ENCODE measurements at regions not wholly inside any gene's neighbourhood (a gene's known extent, or its start where the extent isn't known, plus 50 kb on each side); places are given as distances from the start of the nearest gene placed in this dataset.

DNA sequence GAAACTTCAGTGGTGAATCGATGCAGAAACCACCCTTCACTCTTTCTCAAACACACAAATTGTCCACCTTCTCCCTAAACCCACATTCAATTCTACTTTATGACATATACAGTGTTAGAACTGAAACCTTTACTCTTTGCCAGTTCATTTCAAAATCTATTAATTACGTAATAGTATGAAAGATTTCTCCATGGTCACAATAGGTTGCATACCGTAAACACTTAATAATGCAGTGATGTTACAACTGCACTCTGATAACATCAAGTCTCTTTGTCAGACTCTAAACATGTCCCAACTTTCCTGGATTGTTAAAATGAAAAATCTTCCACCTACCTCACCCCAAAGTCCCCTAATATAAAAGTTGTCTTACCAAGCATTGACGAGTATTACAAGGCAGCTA, 111.8 kb upstream of the PROK2 start:
- Histone ChIP-seq H3K27ac (ENCODE audit: low read depth) (no peak overlapping the region), H3K36me3 (ENCODE audit: insufficient read depth) (no peaks in the 10 kb centered on the region), H4K20me1 (replicated peaks; ENCODE audit: insufficient read depth) (no peaks in the 10 kb centered on the region), H3K9me2 (ENCODE audit: insufficient read depth) (0 out of 2 replicates have a peak, but pooled peaks cover 6% of the 10 kb centered on the region), H3K79me2 (replicated peaks; ENCODE audit: insufficient read depth) (no peaks in the 10 kb centered on the region), H2AFZ (no peak overlapping the region), H3K27me3 (ENCODE audit: insufficient read depth) (no peaks in the 10 kb centered on the region), H3K4me1 (ENCODE audit: insufficient read depth) (peaks cover 19% of the 10 kb centered on the region), H3K4me2 (no peak overlapping the region), H3K4me3 (no peak overlapping the region), H3F3A (replicated peaks; ENCODE audit: low read depth) (no peaks in the 10 kb centered on the region)
- Mint-ChIP-seq H3K27me3 (ENCODE audit: insufficient read depth, low read depth, poor library complexity) (peaks cover 2% of the 10 kb centered on the region), H3K27ac (no peak overlapping the region), H3K4me3 (no peak overlapping the region), H3K9me3 (no peaks in the 10 kb centered on the region; the same call in 2 of the 3 replicates), H3K4me1 (peaks cover 20% of the 10 kb centered on the region), H3K36me3 (ENCODE audit: low read depth) (no peaks in the 10 kb centered on the region)
- TF ChIP-seq JUNB (IDR thresholded peaks at IDR 0.05; ENCODE audit: unreplicated experiment) = no peak
- TF ChIP-seq STAT1 (IDR thresholded peaks at IDR 0.05; ENCODE audit: unreplicated experiment) = no peak
- TF ChIP-seq, protein P1, sequence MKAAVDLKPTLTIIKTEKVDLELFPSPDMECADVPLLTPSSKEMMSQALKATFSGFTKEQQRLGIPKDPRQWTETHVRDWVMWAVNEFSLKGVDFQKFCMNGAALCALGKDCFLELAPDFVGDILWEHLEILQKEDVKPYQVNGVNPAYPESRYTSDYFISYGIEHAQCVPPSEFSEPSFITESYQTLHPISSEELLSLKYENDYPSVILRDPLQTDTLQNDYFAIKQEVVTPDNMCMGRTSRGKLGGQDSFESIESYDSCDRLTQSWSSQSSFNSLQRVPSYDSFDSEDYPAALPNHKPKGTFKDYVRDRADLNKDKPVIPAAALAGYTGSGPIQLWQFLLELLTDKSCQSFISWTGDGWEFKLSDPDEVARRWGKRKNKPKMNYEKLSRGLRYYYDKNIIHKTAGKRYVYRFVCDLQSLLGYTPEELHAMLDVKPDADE (IDR thresholded peaks at IDR 0.05) = no peak
- TF ChIP-seq ZNF114 (CRISPR knock-in tag; IDR thresholded peaks at IDR 0.05) = no peak
- TF ChIP-seq REST (IDR thresholded peaks at IDR 0.05; ENCODE audit: unreplicated experiment) = no peak
- TF ChIP-seq, protein P2, sequence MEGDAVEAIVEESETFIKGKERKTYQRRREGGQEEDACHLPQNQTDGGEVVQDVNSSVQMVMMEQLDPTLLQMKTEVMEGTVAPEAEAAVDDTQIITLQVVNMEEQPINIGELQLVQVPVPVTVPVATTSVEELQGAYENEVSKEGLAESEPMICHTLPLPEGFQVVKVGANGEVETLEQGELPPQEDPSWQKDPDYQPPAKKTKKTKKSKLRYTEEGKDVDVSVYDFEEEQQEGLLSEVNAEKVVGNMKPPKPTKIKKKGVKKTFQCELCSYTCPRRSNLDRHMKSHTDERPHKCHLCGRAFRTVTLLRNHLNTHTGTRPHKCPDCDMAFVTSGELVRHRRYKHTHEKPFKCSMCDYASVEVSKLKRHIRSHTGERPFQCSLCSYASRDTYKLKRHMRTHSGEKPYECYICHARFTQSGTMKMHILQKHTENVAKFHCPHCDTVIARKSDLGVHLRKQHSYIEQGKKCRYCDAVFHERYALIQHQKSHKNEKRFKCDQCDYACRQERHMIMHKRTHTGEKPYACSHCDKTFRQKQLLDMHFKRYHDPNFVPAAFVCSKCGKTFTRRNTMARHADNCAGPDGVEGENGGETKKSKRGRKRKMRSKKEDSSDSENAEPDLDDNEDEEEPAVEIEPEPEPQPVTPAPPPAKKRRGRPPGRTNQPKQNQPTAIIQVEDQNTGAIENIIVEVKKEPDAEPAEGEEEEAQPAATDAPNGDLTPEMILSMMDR (conservative IDR thresholded peaks at IDR 0.05; ENCODE audit: low read depth in 2 of 2) = no peak
- no peak for TF ChIP-seq CREB1 (CRISPR knock-in tag; IDR thresholded peaks at IDR 0.05; ENCODE audit: low read depth)
- no peak for TF ChIP-seq EZH2 (IDR thresholded peaks at IDR 0.05; ENCODE audit: low read depth, unreplicated experiment)
- TF ChIP-seq EZH2phosphoT487 (IDR thresholded peaks at IDR 0.05; ENCODE audit: unreplicated experiment) = no peak
- TF ChIP-seq NANOG (IDR thresholded peaks at IDR 0.05; ENCODE audit: borderline replicate concordance) = no peak
- TF ChIP-seq, protein P3, sequence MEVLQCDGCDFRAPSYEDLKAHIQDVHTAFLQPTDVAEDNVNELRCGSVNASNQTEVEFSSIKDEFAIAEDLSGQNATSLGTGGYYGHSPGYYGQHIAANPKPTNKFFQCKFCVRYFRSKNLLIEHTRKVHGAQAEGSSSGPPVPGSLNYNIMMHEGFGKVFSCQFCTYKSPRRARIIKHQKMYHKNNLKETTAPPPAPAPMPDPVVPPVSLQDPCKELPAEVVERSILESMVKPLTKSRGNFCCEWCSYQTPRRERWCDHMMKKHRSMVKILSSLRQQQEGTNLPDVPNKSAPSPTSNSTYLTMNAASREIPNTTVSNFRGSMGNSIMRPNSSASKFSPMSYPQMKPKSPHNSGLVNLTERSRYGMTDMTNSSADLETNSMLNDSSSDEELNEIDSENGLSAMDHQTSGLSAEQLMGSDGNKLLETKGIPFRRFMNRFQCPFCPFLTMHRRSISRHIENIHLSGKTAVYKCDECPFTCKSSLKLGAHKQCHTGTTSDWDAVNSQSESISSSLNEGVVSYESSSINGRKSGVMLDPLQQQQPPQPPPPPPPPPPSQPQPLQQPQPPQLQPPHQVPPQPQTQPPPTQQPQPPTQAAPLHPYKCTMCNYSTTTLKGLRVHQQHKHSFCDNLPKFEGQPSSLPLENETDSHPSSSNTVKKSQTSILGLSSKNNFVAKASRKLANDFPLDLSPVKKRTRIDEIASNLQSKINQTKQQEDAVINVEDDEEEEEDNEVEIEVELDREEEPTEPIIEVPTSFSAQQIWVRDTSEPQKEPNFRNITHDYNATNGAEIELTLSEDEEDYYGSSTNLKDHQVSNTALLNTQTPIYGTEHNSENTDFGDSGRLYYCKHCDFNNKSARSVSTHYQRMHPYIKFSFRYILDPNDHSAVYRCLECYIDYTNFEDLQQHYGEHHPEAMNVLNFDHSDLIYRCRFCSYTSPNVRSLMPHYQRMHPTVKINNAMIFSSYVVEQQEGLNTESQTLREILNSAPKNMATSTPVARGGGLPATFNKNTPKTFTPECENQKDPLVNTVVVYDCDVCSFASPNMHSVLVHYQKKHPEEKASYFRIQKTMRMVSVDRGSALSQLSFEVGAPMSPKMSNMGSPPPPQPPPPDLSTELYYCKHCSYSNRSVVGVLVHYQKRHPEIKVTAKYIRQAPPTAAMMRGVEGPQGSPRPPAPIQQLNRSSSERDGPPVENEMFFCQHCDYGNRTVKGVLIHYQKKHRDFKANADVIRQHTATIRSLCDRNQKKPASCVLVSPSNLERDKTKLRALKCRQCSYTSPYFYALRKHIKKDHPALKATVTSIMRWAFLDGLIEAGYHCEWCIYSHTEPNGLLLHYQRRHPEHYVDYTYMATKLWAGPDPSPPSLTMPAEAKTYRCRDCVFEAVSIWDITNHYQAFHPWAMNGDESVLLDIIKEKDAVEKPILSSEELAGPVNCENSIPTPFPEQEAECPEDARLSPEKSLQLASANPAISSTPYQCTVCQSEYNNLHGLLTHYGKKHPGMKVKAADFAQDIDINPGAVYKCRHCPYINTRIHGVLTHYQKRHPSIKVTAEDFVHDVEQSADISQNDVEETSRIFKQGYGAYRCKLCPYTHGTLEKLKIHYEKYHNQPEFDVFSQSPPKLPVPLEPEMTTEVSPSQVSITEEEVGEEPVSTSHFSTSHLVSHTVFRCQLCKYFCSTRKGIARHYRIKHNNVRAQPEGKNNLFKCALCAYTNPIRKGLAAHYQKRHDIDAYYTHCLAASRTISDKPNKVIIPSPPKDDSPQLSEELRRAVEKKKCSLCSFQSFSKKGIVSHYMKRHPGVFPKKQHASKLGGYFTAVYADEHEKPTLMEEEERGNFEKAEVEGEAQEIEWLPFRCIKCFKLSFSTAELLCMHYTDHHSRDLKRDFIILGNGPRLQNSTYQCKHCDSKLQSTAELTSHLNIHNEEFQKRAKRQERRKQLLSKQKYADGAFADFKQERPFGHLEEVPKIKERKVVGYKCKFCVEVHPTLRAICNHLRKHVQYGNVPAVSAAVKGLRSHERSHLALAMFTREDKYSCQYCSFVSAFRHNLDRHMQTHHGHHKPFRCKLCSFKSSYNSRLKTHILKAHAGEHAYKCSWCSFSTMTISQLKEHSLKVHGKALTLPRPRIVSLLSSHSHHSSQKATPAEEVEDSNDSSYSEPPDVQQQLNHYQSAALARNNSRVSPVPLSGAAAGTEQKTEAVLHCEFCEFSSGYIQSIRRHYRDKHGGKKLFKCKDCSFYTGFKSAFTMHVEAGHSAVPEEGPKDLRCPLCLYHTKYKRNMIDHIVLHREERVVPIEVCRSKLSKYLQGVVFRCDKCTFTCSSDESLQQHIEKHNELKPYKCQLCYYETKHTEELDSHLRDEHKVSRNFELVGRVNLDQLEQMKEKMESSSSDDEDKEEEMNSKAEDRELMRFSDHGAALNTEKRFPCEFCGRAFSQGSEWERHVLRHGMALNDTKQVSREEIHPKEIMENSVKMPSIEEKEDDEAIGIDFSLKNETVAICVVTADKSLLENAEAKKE (CRISPR knock-in tag; IDR thresholded peaks at IDR 0.05) = no peak
- no peak for TF ChIP-seq ZNF331 (CRISPR knock-in tag; IDR thresholded peaks at IDR 0.05; ENCODE audit: low read depth)
- ATAC-seq (no peak), DNase-seq (ENCODE audit: low spot score) (no peak)
